Natural killer cell (primary cell): ENCODE measurements at regions not wholly inside any gene's neighbourhood (a gene's known extent, or its start where the extent isn't known, plus 50 kb on each side); places are given as distances from the start of the nearest gene placed in this dataset.

Experiments used
- ATAC-seq, 3 donors: fragments of 150-1000 bp in 2 of 3; fragments of 200-7000 bp in 1 of 3; cut with Tn5 transposase; 1 replicate in 1 of 3; 2 replicates in 2 of 3; pipeline ENCODE4 v1.10.0; 2021; ENCODE audit warnings: mild to moderate bottlenecking in 2 of 3, moderate library complexity in 2 of 3
- DNase-seq, 2 donors: peaks; one replicate each; pipeline versions ENCODE4 v3.0.0 to v3.0.0-alpha.2; 2013 to 2021; ENCODE audit warnings: mixed read lengths in 1 of 2
- H3K27ac ChIP-seq: one replicate; pipeline ENCODE4 v1.5.1; 2013; ENCODE audit warnings: mild to moderate bottlenecking, low read length
- H3K27me3 ChIP-seq: one replicate; pipeline ENCODE4 v1.6.1; 2013; ENCODE audit warnings: low read length; ENCODE audit not compliant: control insufficient read depth, insufficient read depth
- H3K36me3 ChIP-seq: one replicate; pipeline ENCODE4 v1.6.1; 2013; ENCODE audit warnings: low read length; ENCODE audit not compliant: control insufficient read depth, insufficient read depth
- H3K4me1 ChIP-seq: one replicate; pipeline ENCODE4 v1.6.1; 2013; ENCODE audit warnings: low read length; ENCODE audit not compliant: control insufficient read depth, insufficient read depth
- H3K4me3 ChIP-seq: one replicate; pipeline ENCODE4 v1.5.1; 2013; ENCODE audit warnings: low read length
- H3K9me3 ChIP-seq: one replicate; pipeline ENCODE4 v1.6.1; 2013; ENCODE audit warnings: low read length; ENCODE audit not compliant: control insufficient read depth, insufficient read depth
- H3K27ac Mint-ChIP-seq, 2 donors: one replicate each; pipeline ENCODE4 v1.8.0; 2022; ENCODE audit warnings: mild to moderate bottlenecking in 2 of 2, mixed read lengths in 2 of 2, moderate library complexity in 1 of 2
- H3K27me3 Mint-ChIP-seq, 2 donors: one replicate each; pipeline ENCODE4 v1.8.0; 2022; ENCODE audit warnings: low read depth in 2 of 2, mixed read lengths in 2 of 2
- H3K36me3 Mint-ChIP-seq: one replicate; pipeline ENCODE4 v1.8.0; 2022; ENCODE audit warnings: mixed read lengths
- H3K4me1 Mint-ChIP-seq, 2 donors: one replicate each; pipeline ENCODE4 v1.8.0; 2022; ENCODE audit warnings: mixed read lengths in 2 of 2
- H3K4me3 Mint-ChIP-seq: one replicate; pipeline ENCODE4 v1.8.0; 2022; ENCODE audit warnings: mild to moderate bottlenecking, moderate library complexity, mixed read lengths
- H3K9me3 Mint-ChIP-seq, 2 donors: one replicate each; pipeline ENCODE4 v1.8.0; 2022; ENCODE audit warnings: mixed read lengths in 2 of 2
- CTCF ChIP-seq: fragments of 200-600 bp; IDR thresholded peaks from one replicate; pipeline ENCODE4 v1.8.0; 2022; ENCODE audit warnings: antibody characterized with exemption
- WGBS: methylation state at CpG from one replicate; pipeline ENCODE4 v1.1.7; 2013; ENCODE audit warnings: missing lambda C conversion rate; ENCODE audit not compliant: insufficient coverage; 5-methylcytosine and 5-hydroxymethylcytosine counted together
- intact Hi-C: fragments of 100-400 bp; cut with micrococcal nuclease; formaldehyde crosslinking; loops from one replicate; pipeline ENCODE4 v1.14.2; 2022

DNA sequence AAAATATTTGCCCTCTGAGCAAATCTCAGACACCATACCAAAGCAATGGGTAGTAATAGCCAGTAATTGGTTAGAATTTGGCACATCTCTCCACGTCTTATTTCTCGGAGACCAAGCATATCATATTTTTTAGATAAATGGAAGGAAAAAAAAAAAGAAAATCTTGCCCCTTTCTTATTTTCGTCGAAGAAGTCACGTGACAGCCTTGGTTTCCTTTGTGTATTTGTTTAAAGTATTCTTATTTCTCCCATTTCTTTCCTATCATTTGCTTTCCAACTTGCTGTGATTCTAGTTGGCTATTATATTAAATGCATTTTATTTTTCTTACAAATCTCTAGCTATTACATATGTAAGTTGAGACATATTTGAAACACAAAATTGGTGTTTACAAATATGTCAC lies 2155.9 kb downstream of the PCDH9 start:
- Histone ChIP-seq H3K27me3 (no peaks in the 10 kb centered on the region), H3K36me3 (no peaks in the 10 kb centered on the region), H3K4me3 (no peak overlapping the region), H3K9me3 (no peaks in the 10 kb centered on the region), H3K4me1 (no peaks in the 10 kb centered on the region), H3K27ac (no peak overlapping the region)
- WGBS = no CpG with 5 or more reads among the region's 5 CpGs
- no peaks in the 10 kb centered on the region for H3K4me1 Mint-ChIP-seq
- peaks cover 4 to 12% of the 10 kb centered on the region in 2 donors for H3K9me3 Mint-ChIP-seq
- ATAC-seq = no peak
- no peaks in the 10 kb centered on the region for H3K36me3 Mint-ChIP-seq
- intact Hi-C loops = no loop called here
- no peak for TF ChIP-seq CTCF
- no peaks in the 10 kb centered on the region for H3K27me3 Mint-ChIP-seq
- H3K27ac Mint-ChIP-seq = no peak overlapping the region
- no peak overlapping the region for H3K4me3 Mint-ChIP-seq
- no peak for DNase-seq

- ATAC-seq (no peak), DNase-seq (no peak)
- intact Hi-C loops = no loop called here
- no peaks in the 10 kb centered on the region for H3K4me1 ChIP-seq
- no peaks in the 10 kb centered on the region for H3K36me3 ChIP-seq
- Mint-ChIP-seq H3K27ac (no peak overlapping the region), H3K36me3 (no peaks in the 10 kb centered on the region), H3K4me3 (no peak overlapping the region), H3K9me3 (peaks cover 5 to 11% of the 10 kb centered on the region in 2 donors), H3K27me3 (no peaks in the 10 kb centered on the region), H3K4me1 (no peaks in the 10 kb centered on the region)
- H3K9me3 ChIP-seq = no peaks in the 10 kb centered on the region
- H3K27ac ChIP-seq = no peak overlapping the region
- H3K4me3 ChIP-seq = no peak overlapping the region
- no peak for TF ChIP-seq CTCF
- WGBS = 70% methylated on average over 4 of the region's 4 CpGs
- no peaks in the 10 kb centered on the region for H3K27me3 ChIP-seq
Observed at GRCh38 chr13:65064967-65065366, 2165.2 kb downstream of the PCDH9 start.

DNA sequence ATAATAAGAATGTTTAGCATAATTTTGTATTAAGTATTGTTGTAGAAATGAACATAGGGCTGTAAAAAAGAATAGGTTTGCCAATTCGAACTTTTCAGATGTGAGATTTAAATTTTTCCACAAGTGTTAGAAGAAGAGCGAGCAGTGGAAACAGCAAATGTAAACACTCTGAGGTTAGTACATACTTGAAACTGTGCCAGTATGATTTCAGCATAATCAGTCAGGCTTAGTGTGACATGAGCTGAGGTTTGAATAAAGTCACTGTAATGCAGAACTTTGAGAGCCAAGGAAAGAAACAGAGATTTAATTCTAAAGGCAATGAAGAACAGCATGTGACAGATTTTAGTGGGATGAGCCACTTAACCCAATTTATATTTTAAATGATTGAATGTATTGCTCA lies 2166.4 kb downstream of the PCDH9 start:
- no peaks in the 10 kb centered on the region for H3K4me1 ChIP-seq
- H3K36me3 ChIP-seq = no peaks in the 10 kb centered on the region
- no peaks in the 10 kb centered on the region for H3K27me3 ChIP-seq
- WGBS = no CpG with 5 or more reads among the region's 2 CpGs
- H3K27ac ChIP-seq = no peak overlapping the region
- no peaks in the 10 kb centered on the region for H3K27me3 Mint-ChIP-seq
- H3K9me3 ChIP-seq = no peaks in the 10 kb centered on the region
- DNase-seq (no peak), ATAC-seq (no peak)
- no peaks in the 10 kb centered on the region for H3K4me1 Mint-ChIP-seq
- intact Hi-C loops = no loop called here
- peaks cover 3 to 11% of the 10 kb centered on the region in 2 donors for H3K9me3 Mint-ChIP-seq
- no peaks in the 10 kb centered on the region for H3K36me3 Mint-ChIP-seq
- H3K4me3 ChIP-seq = no peak overlapping the region
- TF ChIP-seq CTCF = no peak
- H3K4me3 Mint-ChIP-seq = no peak overlapping the region
- no peak overlapping the region for H3K27ac Mint-ChIP-seq

- Mint-ChIP-seq H3K9me3 (peaks cover 4 to 7% of the 10 kb centered on the region in 2 donors), H3K4me1 (no peaks in the 10 kb centered on the region), H3K36me3 (peaks cover 6% of the 10 kb centered on the region), H3K27me3 (no peaks in the 10 kb centered on the region), H3K4me3 (no peak overlapping the region), H3K27ac (no peak overlapping the region)
- WGBS = no CpG with 5 or more reads among the region's 3 CpGs
- H3K27ac ChIP-seq = no peak overlapping the region
- no peaks in the 10 kb centered on the region for H3K36me3 ChIP-seq
- TF ChIP-seq CTCF = no peak
- H3K27me3 ChIP-seq = no peaks in the 10 kb centered on the region
- intact Hi-C loops = no loop called here
- H3K9me3 ChIP-seq = peaks cover 3% of the 10 kb centered on the region
- H3K4me1 ChIP-seq = no peaks in the 10 kb centered on the region
- H3K4me3 ChIP-seq = no peak overlapping the region
- ATAC-seq = no peak
- DNase-seq = no peak
Observed at GRCh38 chr13:65057986-65058385, 2172.2 kb downstream of the PCDH9 start.
